ENCODE measurements at regions not wholly inside any gene's neighbourhood (a gene's known extent, or its start where the extent isn't known, plus 50 kb on each side); places are given as distances from the start of the nearest gene placed in this dataset.
"Not testable (repeated sequence)": the region's sequence is repeated elsewhere in the genome, so short reads cannot be mapped to it uniquely, and the experiment has no call there.

GRCh38 chr6:37078814-37079213 lies 73.4 kb downstream of the FGD2 start:
- Histone ChIP-seq H3K4me1 (ENCODE audit: insufficient read depth, low read length) (peaks cover 12% of the 10 kb centered on the region; the same call in 1 of the 2 replicates), H3K36me3 (ENCODE audit: insufficient read depth, low read length) (no peaks in the 10 kb centered on the region), H3K9me3 (ENCODE audit: control insufficient read depth, insufficient read depth, low read length) (no peaks in the 10 kb centered on the region), H3K9ac (ENCODE audit: low read depth, low read length) (no peak overlapping the region)

- H3K9me3 ChIP-seq (ENCODE audit: control insufficient read depth, insufficient read depth, low read length) = no peaks in the 10 kb centered on the region
- peaks cover 13% of the 10 kb centered on the region; the same call in 1 of the 2 replicates for H3K4me1 ChIP-seq (ENCODE audit: insufficient read depth, low read length)
- H3K36me3 ChIP-seq (ENCODE audit: insufficient read depth, low read length) = no peaks in the 10 kb centered on the region
- no peak overlapping the region for H3K9ac ChIP-seq (ENCODE audit: low read depth, low read length)
Measured at GRCh38 chr6:37081042-37081607, 75.7 kb downstream of the FGD2 start.

DNA sequence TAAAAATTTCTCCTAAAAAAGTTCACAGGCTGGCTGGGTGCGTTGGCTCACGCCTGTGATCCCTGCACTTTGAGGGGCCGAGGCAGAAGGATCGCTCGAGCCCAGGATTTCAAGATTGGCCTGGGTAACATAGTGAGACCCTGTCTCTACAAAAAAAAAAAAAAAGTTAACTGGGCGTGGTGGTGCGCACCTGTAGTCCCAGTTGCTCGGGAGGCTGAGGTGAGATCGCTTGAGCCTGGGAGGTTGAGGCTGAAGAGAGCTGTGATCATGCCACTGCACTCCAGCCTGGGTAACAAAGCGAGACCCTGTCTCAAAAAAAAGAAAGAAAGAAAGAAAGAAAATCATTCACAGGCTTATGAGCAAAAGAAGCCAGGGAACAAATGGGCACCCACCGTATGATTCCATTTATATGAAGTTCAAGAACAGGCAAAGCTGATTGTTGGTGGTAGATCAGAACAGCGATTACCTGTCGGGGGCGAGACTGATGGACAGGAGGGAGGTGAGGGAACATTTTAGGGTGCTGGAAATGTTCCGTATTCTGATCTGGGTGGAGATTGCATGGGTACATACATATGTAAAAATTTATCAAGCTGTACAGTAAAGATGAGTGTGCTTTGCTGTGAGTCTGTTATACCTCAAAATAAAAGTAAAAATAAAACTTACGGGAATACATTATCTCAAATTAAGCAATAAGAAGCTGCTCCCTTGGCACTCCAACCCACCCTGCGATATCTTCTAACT lies 77.1 kb downstream of the FGD2 start:
- H3K36me3 ChIP-seq (ENCODE audit: insufficient read depth, low read length) = no peaks in the 10 kb centered on the region
- peaks cover 9% of the 10 kb centered on the region; the same call in 1 of the 2 replicates for H3K4me1 ChIP-seq (ENCODE audit: insufficient read depth, low read length)
- no peak overlapping the region for H3K9ac ChIP-seq (ENCODE audit: low read depth, low read length)
- H3K9me3 ChIP-seq (ENCODE audit: control insufficient read depth, insufficient read depth, low read length) = no peaks in the 10 kb centered on the region

DNA sequence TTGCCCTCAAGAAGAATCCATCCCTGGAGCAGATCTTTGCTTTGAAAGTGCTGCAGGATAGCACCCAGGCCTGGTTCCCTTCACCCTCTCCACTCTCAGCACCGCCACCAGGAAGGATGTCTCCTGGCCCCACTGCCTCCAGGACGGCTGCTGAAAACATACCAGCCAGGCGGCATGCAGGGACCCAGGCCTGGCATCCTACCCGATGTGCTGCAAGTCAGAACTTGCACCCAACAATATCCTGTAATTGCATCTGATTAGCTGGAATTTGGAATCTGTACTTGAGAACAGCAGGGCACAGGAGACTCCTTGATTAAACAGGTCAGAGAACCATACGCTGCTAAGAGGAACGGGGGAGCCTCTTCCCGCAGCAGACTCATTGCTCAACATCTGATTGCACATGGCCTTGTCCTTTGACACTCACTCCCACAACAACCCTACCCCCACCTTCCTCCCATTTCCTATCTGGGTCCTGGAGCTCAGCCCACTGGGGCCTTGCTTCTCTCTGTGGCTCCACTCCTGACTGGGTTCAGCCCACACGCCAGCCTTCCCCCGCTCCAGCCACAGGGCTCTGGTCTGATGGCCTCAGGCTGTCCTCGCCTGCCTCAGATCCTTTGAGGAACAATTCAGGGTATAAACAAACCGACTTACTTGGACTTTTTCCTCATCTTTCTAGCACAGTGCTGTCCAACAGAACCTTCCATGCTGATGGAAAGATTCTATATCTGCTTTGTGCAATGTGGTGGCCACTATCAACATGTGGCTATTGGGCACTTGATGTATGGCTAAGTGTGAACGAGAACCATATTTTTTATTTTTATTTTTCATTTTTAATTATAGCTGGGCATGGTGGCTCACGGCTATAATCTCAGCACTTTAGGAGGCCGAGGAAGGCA lies 78.0 kb downstream of the FGD2 start:
- H3K9ac ChIP-seq (ENCODE audit: low read depth, low read length) = no peak overlapping the region
- H3K4me1 ChIP-seq (ENCODE audit: insufficient read depth, low read length) = peaks cover 6% of the 10 kb centered on the region; the same call in 1 of the 2 replicates
- no peaks in the 10 kb centered on the region for H3K9me3 ChIP-seq (ENCODE audit: control insufficient read depth, insufficient read depth, low read length)
- H3K36me3 ChIP-seq (ENCODE audit: insufficient read depth, low read length) = no peaks in the 10 kb centered on the region

DNA sequence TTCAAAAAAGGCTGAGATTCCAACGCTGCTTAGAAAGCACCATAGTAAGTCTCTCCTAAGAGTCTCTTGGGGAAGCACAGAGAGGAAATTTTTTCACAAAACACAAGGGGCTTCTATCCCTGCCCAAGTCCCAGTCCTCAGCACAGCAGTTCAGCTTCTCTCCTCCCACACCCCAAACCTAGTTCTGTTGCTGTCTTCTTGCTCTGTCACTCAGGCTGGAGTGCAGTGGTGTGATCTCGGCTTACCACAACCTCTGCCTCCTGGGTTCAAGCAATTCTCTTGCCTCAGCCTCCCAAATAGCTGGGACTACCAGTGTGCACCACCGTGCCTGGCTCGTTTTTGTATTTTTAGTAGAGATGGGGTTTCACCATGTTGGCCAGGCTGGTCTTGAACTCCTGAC lies 79.2 kb downstream of the FGD2 start:
- H3K4me1 ChIP-seq (ENCODE audit: insufficient read depth, low read length); H3K9me3 ChIP-seq (ENCODE audit: control insufficient read depth, insufficient read depth, low read length); H3K36me3 ChIP-seq (ENCODE audit: insufficient read depth, low read length); H3K9ac ChIP-seq (ENCODE audit: low read depth, low read length): not testable (repeated sequence)

DNA sequence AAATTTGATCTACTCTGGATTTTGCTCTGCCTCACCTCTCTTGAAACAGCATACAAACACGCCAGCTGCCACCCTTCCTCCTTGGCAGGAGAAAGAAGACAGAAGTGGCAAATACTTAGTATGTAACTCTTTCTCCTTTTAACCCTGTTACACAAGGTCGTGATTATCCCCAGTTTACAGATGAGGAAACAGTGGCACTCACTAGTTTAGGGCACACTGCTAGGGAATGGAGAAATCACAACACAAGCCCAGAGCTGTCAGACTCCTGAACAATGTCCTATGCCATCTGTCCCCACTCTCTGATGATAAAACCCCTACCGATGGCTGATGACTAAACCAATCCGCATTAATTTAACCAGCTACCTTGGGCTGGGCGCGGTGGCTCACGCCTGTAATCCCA lies 79.7 kb downstream of the FGD2 start:
- Histone ChIP-seq H3K4me1 (ENCODE audit: insufficient read depth, low read length) (peaks cover 6% of the 10 kb centered on the region; the same call in 1 of the 2 replicates), H3K36me3 (ENCODE audit: insufficient read depth, low read length) (no peaks in the 10 kb centered on the region), H3K9ac (ENCODE audit: low read depth, low read length) (no peak overlapping the region), H3K9me3 (ENCODE audit: control insufficient read depth, insufficient read depth, low read length) (no peaks in the 10 kb centered on the region)

- peaks cover 5% of the 10 kb centered on the region for H3K4me1 ChIP-seq (ENCODE audit: insufficient read depth, low read length)
- no peaks in the 10 kb centered on the region for H3K9me3 ChIP-seq (ENCODE audit: control insufficient read depth, insufficient read depth, low read length)
- no peak overlapping the region for H3K9ac ChIP-seq (ENCODE audit: low read depth, low read length)
- H3K36me3 ChIP-seq (ENCODE audit: insufficient read depth, low read length) = no peaks in the 10 kb centered on the region
Measured at GRCh38 chr6:37088897-37089296, 81.1 kb upstream of the PIM1 start.

DNA sequence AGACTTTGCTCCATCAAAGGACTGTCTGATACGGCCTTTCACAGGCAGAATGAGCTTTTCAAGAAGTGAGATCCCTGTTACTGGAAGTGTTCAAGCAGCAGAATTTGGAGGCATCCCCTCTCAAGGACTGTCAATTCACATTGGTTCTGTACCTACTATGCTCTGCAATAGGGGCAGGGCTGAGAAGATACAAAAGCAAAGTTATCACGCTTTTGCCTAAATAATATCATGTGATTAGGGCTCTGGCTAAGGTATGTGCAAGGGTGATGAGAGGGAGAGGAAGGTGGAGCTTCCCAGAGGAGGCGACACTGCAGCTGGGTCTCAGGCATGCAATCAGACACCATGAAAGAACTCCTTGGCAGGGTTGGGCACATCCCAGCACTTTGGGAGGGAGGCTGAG lies 80.2 kb upstream of the PIM1 start:
- no peaks in the 10 kb centered on the region for H3K36me3 ChIP-seq (ENCODE audit: insufficient read depth, low read length)
- no peak overlapping the region for H3K9ac ChIP-seq (ENCODE audit: low read depth, low read length)
- no peaks in the 10 kb centered on the region for H3K9me3 ChIP-seq (ENCODE audit: control insufficient read depth, insufficient read depth, low read length)
- peaks cover 6% of the 10 kb centered on the region for H3K4me1 ChIP-seq (ENCODE audit: insufficient read depth, low read length)

- H3K9me3 ChIP-seq (ENCODE audit: control insufficient read depth, insufficient read depth, low read length) = not testable (repeated sequence)
Measured at GRCh38 chr6:37091104-37091503, 78.8 kb upstream of the PIM1 start.

GRCh38 chr6:37091586-37091985 lies 78.4 kb upstream of the PIM1 start:
- not testable (repeated sequence) for H3K9me3 ChIP-seq (ENCODE audit: control insufficient read depth, insufficient read depth, low read length); H3K4me1 ChIP-seq (ENCODE audit: insufficient read depth, low read length); H3K36me3 ChIP-seq (ENCODE audit: insufficient read depth, low read length); H3K9ac ChIP-seq (ENCODE audit: low read depth, low read length)

More at GRCh38 chr6:37091104-37091503, 78.8 kb upstream of the PIM1 start:
- H3K36me3 ChIP-seq (ENCODE audit: insufficient read depth, low read length); H3K9ac ChIP-seq (ENCODE audit: low read depth, low read length); H3K4me1 ChIP-seq (ENCODE audit: insufficient read depth, low read length): not testable (repeated sequence)

DNA sequence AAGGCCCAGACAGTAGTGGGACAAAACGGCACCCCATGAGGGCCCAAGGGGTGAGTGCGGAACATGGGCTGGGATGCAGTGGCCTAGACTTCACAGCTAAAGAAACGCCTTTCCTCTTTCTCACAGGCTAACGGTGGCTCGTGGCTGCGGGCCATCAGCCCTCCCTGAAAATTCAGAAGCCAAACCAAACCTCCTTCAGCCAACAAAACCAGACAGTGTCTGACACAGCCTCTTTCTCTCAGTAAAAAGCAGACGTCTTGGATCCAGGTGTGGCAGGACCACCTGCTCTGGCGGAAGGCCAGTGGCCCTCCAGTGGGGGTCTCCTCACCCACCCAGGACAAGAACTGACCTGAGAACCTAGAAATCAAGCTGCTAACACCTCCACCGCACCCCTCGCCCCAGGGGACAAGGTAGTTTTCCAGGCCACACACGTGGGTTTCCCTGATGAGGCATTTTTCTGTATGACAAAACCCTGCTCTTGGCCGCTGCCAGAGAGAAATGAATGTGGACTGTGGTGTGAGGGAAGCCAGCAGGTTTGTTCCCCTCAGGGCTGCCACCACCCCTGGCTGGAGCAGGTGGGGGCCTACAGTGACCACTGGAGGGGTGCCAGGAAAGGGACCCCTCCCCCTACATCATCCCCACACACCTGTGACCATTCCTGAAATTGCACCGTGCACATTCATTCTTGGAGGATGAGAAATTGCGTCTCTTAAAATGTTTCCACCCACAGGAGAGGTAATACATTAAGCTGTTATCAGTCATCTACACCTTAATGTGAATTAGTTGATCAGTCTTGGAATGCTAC lies 76.8 kb upstream of the PIM1 start:
- H3K9ac ChIP-seq (ENCODE audit: low read depth, low read length) = no peak overlapping the region
- no peaks in the 10 kb centered on the region for H3K9me3 ChIP-seq (ENCODE audit: control insufficient read depth, insufficient read depth, low read length)
- peaks cover 6% of the 10 kb centered on the region for H3K4me1 ChIP-seq (ENCODE audit: insufficient read depth, low read length)

GRCh38 chr6:37093728-37094069 lies 76.3 kb upstream of the PIM1 start:
- Histone ChIP-seq H3K9me3 (ENCODE audit: control insufficient read depth, insufficient read depth, low read length) (no peaks in the 10 kb centered on the region), H3K4me1 (ENCODE audit: insufficient read depth, low read length) (peaks cover 6% of the 10 kb centered on the region), H3K9ac (ENCODE audit: low read depth, low read length) (no peak overlapping the region), H3K36me3 (ENCODE audit: insufficient read depth, low read length) (no peaks in the 10 kb centered on the region)

More for the DNA sequence above, 76.8 kb upstream of the PIM1 start:
- no peaks in the 10 kb centered on the region for H3K36me3 ChIP-seq (ENCODE audit: insufficient read depth, low read length)

DNA sequence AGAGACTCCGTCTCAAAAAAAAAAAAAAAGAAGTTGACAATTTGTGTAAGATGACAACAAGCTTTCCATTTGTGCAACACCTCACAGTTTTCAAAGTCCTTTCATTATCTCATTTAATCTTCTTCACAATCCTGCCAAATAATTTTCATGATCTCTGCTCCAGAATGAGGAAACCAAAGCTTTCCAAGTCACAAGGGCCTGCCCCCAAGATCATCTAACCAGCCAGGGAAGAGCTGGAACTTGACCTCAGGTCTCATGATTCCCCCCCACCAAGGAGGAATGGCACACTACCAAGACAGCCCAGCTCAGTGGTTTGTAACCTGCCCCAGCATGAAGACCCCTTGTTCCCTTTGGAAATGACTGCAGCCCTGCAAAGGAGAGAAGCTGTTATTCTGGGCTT lies 74.0 kb upstream of the PIM1 start:
- H3K9me3 ChIP-seq (ENCODE audit: control insufficient read depth, insufficient read depth, low read length) = no peaks in the 10 kb centered on the region
- no peak overlapping the region for H3K9ac ChIP-seq (ENCODE audit: low read depth, low read length)
- H3K36me3 ChIP-seq (ENCODE audit: insufficient read depth, low read length) = no peaks in the 10 kb centered on the region
- peaks cover 6% of the 10 kb centered on the region for H3K4me1 ChIP-seq (ENCODE audit: insufficient read depth, low read length)

DNA sequence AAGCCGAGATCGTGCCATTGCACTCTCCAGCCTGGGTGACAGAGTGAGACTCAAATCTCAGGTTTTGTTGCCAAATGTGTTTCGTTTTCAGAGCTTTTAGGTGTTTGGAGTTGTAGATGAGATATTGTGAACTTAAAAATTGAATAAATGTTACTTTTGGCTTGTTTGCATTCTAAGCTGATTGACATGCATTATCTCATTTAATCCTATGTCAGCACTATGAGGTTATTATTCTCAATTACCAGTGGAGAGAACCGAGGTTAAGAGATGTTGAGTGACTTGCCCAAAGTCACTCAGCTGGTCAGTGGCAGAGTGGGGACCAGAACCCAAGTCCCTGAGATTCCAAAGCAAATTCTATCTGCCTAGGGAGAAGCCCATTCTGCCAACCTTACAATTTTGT lies 72.6 kb upstream of the PIM1 start:
- Histone ChIP-seq H3K9ac (ENCODE audit: low read depth, low read length) (no peak overlapping the region), H3K9me3 (ENCODE audit: control insufficient read depth, insufficient read depth, low read length) (no peaks in the 10 kb centered on the region), H3K36me3 (ENCODE audit: insufficient read depth, low read length) (no peaks in the 10 kb centered on the region), H3K4me1 (ENCODE audit: insufficient read depth, low read length) (peaks cover 14% of the 10 kb centered on the region)
